ENCODE measurements at regions not wholly inside any gene's neighbourhood (a gene's known extent, or its start where the extent isn't known, plus 50 kb on each side); places are given as distances from the start of the nearest gene placed in this dataset.

- no peaks in the 10 kb centered on the region for H3K36me3 ChIP-seq (ENCODE audit: control insufficient read depth in 2 of 2, insufficient read depth in 1 of 2, low read length in 2 of 2)
- no peak overlapping the region for H3K4me3 ChIP-seq (ENCODE audit: low read depth, low read length)
- POLR2A ChIA-PET: no interaction called here
- TF ChIP-seq ZNF292 (tag by site-specific recombination; IDR thresholded peaks at IDR 0.05; ENCODE audit: borderline replicate concordance, low read depth) (no peak), ZNF114 (tag by site-specific recombination; IDR thresholded peaks at IDR 0.05) (no peak), ZBTB49 (tag by site-specific recombination; IDR thresholded peaks at IDR 0.05; ENCODE audit: low read depth) (no peak), GLI2 (tag by site-specific recombination; IDR thresholded peaks at IDR 0.05; ENCODE audit: borderline replicate concordance, low read depth) (no peak), INSM2 (tag by site-specific recombination; IDR thresholded peaks at IDR 0.05) (no peak), ZNF621 (tag by site-specific recombination; IDR thresholded peaks at IDR 0.05) (no peak), ZNF138 (tag by site-specific recombination; IDR thresholded peaks at IDR 0.05; ENCODE audit: borderline replicate concordance) (no peak), YY1 (tag by site-specific recombination; IDR thresholded peaks at IDR 0.05) (no peak), ZNF426 (tag by site-specific recombination; IDR thresholded peaks at IDR 0.05) (no peak), ZFP3 (tag by site-specific recombination; IDR thresholded peaks at IDR 0.05; ENCODE audit: low read depth) (no peak)
- no peaks in the 10 kb centered on the region for H3K9me3 ChIP-seq (ENCODE audit: control insufficient read depth, insufficient read depth, low read depth, low read length)
- no peaks in the 10 kb centered on the region for H3K4me1 ChIP-seq (ENCODE audit: control insufficient read depth, insufficient read depth, low read length)
- CTCF ChIA-PET: interaction anchor here (0.5 to 0.7 kb wide), 2 partner anchors 10 to 417 kb away, joined by 3 to 8 read pairs; no protein-coding TSS in a partner anchor
- no peak overlapping the region for H3K27ac ChIP-seq (ENCODE audit: extremely low read depth, low read depth, low read length)
Observed at GRCh38 chr5:98099448-98100105, 673.9 kb upstream of the RGMB start.

- Histone ChIP-seq H3K4me3 (ENCODE audit: low read depth, low read length) (no peak overlapping the region), H3K9me3 (ENCODE audit: control insufficient read depth, insufficient read depth, low read depth, low read length) (no peaks in the 10 kb centered on the region), H3K27ac (ENCODE audit: extremely low read depth, low read depth, low read length) (no peak overlapping the region), H3K4me1 (ENCODE audit: control insufficient read depth, insufficient read depth, low read length) (no peaks in the 10 kb centered on the region), H3K36me3 (ENCODE audit: control insufficient read depth in 2 of 2, insufficient read depth in 1 of 2, low read length in 2 of 2) (no peaks in the 10 kb centered on the region)
- POLR2A ChIA-PET: no interaction called here
- CTCF ChIA-PET: no interaction called here
- TF ChIP-seq ZNF169 (tag by site-specific recombination; IDR thresholded peaks at IDR 0.05): no peak
- no peak for TF ChIP-seq RBAK (tag by site-specific recombination; IDR thresholded peaks at IDR 0.05)
- no peak for TF ChIP-seq ZNF26 (tag by site-specific recombination; IDR thresholded peaks at IDR 0.05)
- TF ChIP-seq ZNF777 (tag by site-specific recombination; IDR thresholded peaks at IDR 0.05; ENCODE audit: borderline replicate concordance): no peak
- no peak for TF ChIP-seq ZNF514 (tag by site-specific recombination; IDR thresholded peaks at IDR 0.05)
- TF ChIP-seq ZNF488 (tag by site-specific recombination; IDR thresholded peaks at IDR 0.05): no peak
- no peak for TF ChIP-seq EGR2 (tag by site-specific recombination; IDR thresholded peaks at IDR 0.05; ENCODE audit: low read depth)
- no peak for TF ChIP-seq ZNF558 (tag by site-specific recombination; IDR thresholded peaks at IDR 0.05)
- no peak for TF ChIP-seq ZNF23 (tag by site-specific recombination; IDR thresholded peaks at IDR 0.05; ENCODE audit: borderline replicate concordance)
- TF ChIP-seq YY2 (tag by site-specific recombination; IDR thresholded peaks at IDR 0.05): no peak
- no peak for TF ChIP-seq ZNF530 (tag by site-specific recombination; IDR thresholded peaks at IDR 0.05; ENCODE audit: low read depth)
- TF ChIP-seq KLF1 (tag by site-specific recombination; IDR thresholded peaks at IDR 0.05): no peak
- no peak for TF ChIP-seq ZSCAN16 (tag by site-specific recombination; IDR thresholded peaks at IDR 0.05)
- TF ChIP-seq TSHZ1 (tag by site-specific recombination; IDR thresholded peaks at IDR 0.05; ENCODE audit: borderline replicate concordance): no peak
- TF ChIP-seq KLF7 (tag by site-specific recombination; IDR thresholded peaks at IDR 0.05; ENCODE audit: borderline replicate concordance): no peak
Observed at GRCh38 chr5:98101131-98101530, 672.3 kb upstream of the RGMB start.
